ENCODE measurements at regions not wholly inside any gene's neighbourhood (a gene's known extent, or its start where the extent isn't known, plus 50 kb on each side); places are given as distances from the start of the nearest gene placed in this dataset.
A peak's percentile ranks its signal among the peaks of the same experiment; 100 is the strongest.

- DNase-seq = no peak
- Histone ChIP-seq H3K4me3 (no peak overlapping the region), H3K4me1 (no peaks in the 10 kb centered on the region), H3K27ac (no peak overlapping the region), H3K9ac (ENCODE audit: low read depth in 2 of 2, low read length in 2 of 2) (no peak overlapping the region), H3K9me3 (no peaks in the 10 kb centered on the region), H3K36me3 (no peaks in the 10 kb centered on the region), H3K27me3 (no peaks in the 10 kb centered on the region)
- intact Hi-C loops (cut with DNase I) = no loop called here
- no peak for TF ChIP-seq CTCF (IDR thresholded peaks at IDR 0.05)
Observed at GRCh38 chr7:11221984-11222383, 248.3 kb downstream of the PHF14 start.

GRCh38 chr7:11224535-11224934 lies 250.9 kb downstream of the PHF14 start:
- no peak overlapping the region for H3K27ac ChIP-seq
- no peaks in the 10 kb centered on the region for H3K27me3 ChIP-seq
- no peak for TF ChIP-seq CTCF (IDR thresholded peaks at IDR 0.05)
- H3K36me3 ChIP-seq = no peaks in the 10 kb centered on the region
- H3K9ac ChIP-seq (ENCODE audit: low read depth in 2 of 2, low read length in 2 of 2) = no peak overlapping the region
- intact Hi-C loops (cut with DNase I) = no loop called here
- DNase-seq = no peak
- no peak overlapping the region for H3K4me3 ChIP-seq
- no peaks in the 10 kb centered on the region for H3K9me3 ChIP-seq
- H3K4me1 ChIP-seq = no peaks in the 10 kb centered on the region

GRCh38 chr7:11228515-11228914 lies 254.8 kb downstream of the PHF14 start:
- Histone ChIP-seq H3K9me3 (no peaks in the 10 kb centered on the region), H3K36me3 (no peaks in the 10 kb centered on the region), H3K27me3 (no peaks in the 10 kb centered on the region), H3K4me3 (no peak overlapping the region), H3K27ac (no peak overlapping the region), H3K9ac (ENCODE audit: low read depth in 2 of 2, low read length in 2 of 2) (no peak overlapping the region), H3K4me1 (no peaks in the 10 kb centered on the region)
- DNase-seq = peak; percentile 28
- TF ChIP-seq CTCF (IDR thresholded peaks at IDR 0.05) = no peak
- intact Hi-C loops (cut with DNase I) = no loop called here

GRCh38 chr7:11231190-11231589 lies 257.5 kb downstream of the PHF14 start:
- Histone ChIP-seq H3K4me3 (no peak overlapping the region), H3K36me3 (no peaks in the 10 kb centered on the region), H3K9me3 (no peaks in the 10 kb centered on the region), H3K27me3 (no peaks in the 10 kb centered on the region), H3K27ac (no peak overlapping the region), H3K4me1 (no peaks in the 10 kb centered on the region), H3K9ac (ENCODE audit: low read depth in 2 of 2, low read length in 2 of 2) (no peak overlapping the region)
- TF ChIP-seq CTCF (IDR thresholded peaks at IDR 0.05) = no peak
- intact Hi-C loops (cut with DNase I) = no loop called here
- no peak for DNase-seq

GRCh38 chr7:11232462-11232861 lies 258.8 kb downstream of the PHF14 start:
- Histone ChIP-seq H3K36me3 (no peaks in the 10 kb centered on the region), H3K4me1 (no peaks in the 10 kb centered on the region), H3K9me3 (no peaks in the 10 kb centered on the region), H3K27me3 (no peaks in the 10 kb centered on the region), H3K9ac (ENCODE audit: low read depth in 2 of 2, low read length in 2 of 2) (no peak overlapping the region), H3K4me3 (no peak overlapping the region), H3K27ac (no peak overlapping the region)
- no peak for TF ChIP-seq CTCF (IDR thresholded peaks at IDR 0.05)
- intact Hi-C loops (cut with DNase I) = no loop called here
- DNase-seq = no peak

GRCh38 chr7:11233871-11234270 lies 260.2 kb downstream of the PHF14 start:
- Histone ChIP-seq H3K27ac (no peak overlapping the region), H3K4me3 (no peak overlapping the region), H3K36me3 (no peaks in the 10 kb centered on the region), H3K9ac (ENCODE audit: low read depth in 2 of 2, low read length in 2 of 2) (no peak overlapping the region), H3K27me3 (no peaks in the 10 kb centered on the region), H3K4me1 (no peaks in the 10 kb centered on the region), H3K9me3 (no peaks in the 10 kb centered on the region)
- no peak for DNase-seq
- no peak for TF ChIP-seq CTCF (IDR thresholded peaks at IDR 0.05)
- intact Hi-C loops (cut with DNase I) = no loop called here
